NT2/D1 (cell line): ENCODE measurements at regions not wholly inside any gene's neighbourhood (a gene's known extent, or its start where the extent isn't known, plus 50 kb on each side); places are given as distances from the start of the nearest gene placed in this dataset.

Experiments used
- SUZ12 ChIP-seq: IDR thresholded peaks from 2 replicates; pipeline ENCODE4 v1.6.1; 2011; ENCODE audit not compliant: insufficient read length, insufficient read depth; ENCODE audit errors: extremely low read depth
- YY1 ChIP-seq: IDR thresholded peaks from 2 replicates; pipeline ENCODE4 v1.6.1; 2011; ENCODE audit not compliant: insufficient read length, insufficient read depth
- ZNF274 ChIP-seq: IDR thresholded peaks from 2 replicates; pipeline ENCODE4 v1.6.1; 2011; ENCODE audit warnings: mild to moderate bottlenecking, low read depth, low read length

- TF ChIP-seq ZNF274 (no peak), YY1 (no peak), SUZ12 (no peak)
Observed at GRCh38 chr6:14326774-14327173, 209.2 kb downstream of the CD83 start.
